DMS53 (cell line): ENCODE measurements at regions not wholly inside any gene's neighbourhood (a gene's known extent, or its start where the extent isn't known, plus 50 kb on each side); places are given as distances from the start of the nearest gene placed in this dataset.

Experiments used
- DNase-seq: peaks from one replicate; lab custom pipeline; 2025; lab: John Stamatoyannopoulos, UW

DNA sequence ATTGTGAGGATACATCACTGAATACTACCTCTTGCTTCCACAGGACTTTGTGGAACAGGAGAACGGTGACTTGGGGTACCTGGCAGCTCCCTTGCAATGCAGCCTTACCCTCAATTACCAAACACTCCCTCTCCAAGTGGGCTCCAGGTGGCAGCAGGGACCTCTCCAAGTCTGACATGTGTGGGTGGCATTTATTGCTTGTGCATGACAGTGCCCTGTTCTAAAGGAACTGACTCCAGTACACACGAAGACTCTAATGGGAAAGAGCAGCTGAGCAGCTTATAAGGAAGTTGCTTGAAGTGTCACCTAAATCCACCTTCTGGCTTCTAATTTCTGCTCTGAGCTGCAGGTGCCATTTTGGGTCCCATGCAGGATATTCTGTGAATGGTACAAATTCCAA is 174.1 kb upstream of the SLCO3A1 start:
- no peak for DNase-seq

DNA sequence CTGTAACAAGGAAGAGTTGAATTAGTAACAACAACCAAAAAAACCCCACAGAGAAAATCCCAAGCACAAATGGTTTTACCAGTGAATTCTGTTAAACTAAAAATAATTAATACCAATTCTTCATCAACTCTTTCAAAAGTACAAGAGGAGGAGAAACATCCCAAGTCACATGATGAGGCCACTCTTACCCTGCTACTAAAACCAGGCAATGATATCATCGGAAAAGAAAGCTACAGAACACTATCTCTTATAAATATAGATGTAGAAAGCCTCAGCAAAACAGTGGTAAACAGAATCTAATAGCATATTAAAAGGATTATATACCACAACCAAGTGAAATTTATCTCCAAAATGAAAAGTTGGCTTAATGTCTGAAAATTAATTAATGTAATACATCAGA is 168.1 kb upstream of the SLCO3A1 start:
- no peak for DNase-seq

DNA sequence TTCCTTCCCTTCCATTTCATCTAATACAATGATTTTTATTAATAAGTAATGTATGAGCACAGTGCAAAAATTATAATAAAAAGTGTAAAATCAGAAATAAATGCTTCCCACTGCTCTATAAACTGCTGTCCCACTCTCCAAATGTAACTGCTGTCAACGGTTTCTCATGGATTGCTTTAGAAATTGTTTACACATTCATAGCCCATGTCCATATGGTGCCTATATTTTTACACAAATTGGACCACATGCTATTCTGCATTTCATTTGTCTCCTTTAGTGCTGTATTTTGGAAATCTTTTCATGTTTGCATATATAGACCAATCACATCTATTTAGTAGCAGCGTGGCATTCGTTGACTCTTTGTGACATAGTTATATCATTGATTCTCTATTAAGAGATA is 164.7 kb upstream of the SLCO3A1 start:
- no peak for DNase-seq

DNA sequence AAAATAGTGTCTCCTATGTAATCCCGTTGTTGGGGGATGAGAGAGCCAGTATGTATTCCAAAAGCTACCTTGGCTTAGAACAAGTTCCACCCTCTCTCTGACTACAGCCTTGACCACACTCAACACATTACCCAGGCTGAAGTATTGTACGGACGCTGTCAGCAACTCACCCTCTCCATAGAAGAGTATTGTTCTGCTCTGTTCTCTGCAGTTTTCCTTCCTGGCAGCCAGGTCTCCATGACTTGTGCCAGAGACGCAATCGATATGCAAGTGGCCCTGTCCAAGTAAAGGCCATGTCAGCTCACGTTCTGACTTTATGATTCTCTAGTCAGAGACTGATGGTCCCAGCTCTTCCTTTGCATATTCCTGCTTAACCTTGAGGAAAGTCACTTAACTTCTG is 164.1 kb upstream of the SLCO3A1 start:
- DNase-seq = no peak

DNA sequence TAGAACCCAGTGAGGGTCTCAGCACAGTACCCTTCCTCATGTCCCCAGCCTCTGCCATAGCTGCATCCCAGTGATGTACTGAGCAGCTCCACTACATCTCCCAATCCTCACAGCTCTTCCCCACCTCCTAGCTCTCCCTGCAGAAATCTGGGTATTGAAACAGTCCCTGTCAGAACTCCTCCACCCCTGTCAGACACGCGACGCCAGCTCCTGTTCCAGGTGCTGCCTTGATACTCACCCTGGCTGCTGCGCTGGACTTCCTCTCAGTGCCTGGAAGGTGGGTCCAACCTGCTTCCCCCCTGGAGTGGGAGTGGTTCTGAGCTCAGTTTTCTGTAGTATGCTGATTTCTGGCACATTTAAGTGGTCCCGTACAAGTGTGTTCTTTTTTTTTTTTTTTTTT is 160.9 kb upstream of the SLCO3A1 start:
- no peak for DNase-seq

DNA sequence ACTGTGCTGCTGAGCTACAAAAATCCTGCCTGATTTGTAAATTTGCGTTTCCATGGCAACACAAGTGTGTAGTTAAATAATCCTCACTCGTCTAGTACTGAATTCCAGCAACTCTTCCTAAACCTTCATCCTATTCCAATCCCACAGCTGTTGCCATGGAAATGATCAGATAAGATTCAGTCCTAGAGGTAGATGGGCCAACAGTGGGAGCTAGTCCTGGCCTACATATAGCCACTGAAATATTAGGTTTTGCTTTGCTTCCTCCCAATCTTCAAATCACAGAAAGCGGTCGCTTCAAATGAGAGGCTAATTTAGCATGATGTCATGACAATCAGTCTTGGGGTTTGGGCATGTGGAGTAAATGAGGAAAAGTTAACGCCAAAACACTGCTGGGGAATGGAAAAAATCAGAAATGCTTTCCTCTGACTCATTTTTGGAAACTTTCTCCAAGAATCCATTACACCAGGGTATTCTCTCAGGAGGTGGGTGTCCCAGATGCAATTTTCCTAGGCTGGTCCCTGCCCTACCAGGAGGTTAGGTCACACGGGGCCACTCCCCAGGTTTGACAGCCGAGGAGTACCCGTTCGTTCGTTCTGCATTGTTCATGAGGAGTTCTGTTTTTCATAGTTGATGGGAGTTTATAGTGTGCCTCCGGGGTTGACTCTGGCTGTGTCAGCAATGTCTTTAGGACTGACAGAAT is 159.2 kb upstream of the SLCO3A1 start:
- DNase-seq = peak; percentile 36

DNA sequence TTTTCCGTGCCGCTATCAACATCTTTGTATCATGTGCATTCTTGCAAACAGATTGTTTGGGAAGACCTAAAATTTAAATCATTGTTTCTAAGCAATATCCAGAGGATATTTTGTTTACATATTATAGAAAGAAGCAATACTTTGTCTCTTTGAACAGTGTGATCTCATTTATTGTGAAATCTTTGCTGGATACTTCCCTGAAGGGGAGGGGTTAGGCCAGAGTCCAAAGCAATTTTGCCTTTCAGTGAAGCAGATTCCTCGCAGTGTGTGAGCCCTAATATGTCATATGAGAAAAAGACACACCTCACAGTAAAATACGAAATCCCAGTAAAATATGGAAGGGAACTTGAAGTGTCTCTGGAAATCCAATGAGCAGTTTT is 158.7 kb upstream of the SLCO3A1 start:
- no peak for DNase-seq

DNA sequence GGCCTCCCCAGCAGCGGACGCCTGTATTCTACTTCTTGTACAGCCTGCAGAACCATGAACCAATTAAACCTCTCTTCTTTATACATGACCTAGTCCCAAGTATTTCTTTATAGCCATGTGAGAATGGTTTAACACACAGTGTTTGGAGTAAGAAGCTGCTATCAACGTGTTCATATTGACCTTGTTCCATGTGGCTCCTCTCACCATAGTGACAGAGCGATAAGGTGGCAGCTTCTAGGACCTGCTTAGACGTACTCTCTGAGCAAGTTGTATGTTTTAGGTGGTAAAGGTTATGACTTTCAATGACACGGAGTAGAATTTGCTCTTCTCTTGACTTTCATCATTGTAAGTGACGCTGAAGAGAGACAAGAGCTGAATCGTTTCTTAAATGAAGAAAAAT is 157.7 kb upstream of the SLCO3A1 start:
- DNase-seq = no peak

DNA sequence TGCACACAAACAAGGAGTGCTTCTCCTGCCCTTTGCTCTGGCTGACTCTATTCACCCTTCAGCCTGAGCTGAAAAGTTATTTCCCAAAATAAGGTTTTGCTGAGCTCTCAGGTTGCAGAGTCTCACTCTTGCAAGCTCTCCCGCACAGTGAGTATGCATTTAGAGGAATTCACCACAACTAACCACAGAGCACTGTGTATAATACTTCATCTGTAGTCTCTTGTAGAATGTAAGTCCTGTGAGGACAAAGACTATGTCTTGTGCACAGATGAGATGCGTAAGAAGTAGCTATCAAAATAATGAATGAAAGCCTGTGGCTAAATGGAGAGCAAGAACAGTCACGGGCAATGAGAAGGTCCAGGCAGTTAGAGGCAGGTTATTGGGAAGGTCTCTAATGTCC is 156.5 kb upstream of the SLCO3A1 start:
- DNase-seq = no peak

DNA sequence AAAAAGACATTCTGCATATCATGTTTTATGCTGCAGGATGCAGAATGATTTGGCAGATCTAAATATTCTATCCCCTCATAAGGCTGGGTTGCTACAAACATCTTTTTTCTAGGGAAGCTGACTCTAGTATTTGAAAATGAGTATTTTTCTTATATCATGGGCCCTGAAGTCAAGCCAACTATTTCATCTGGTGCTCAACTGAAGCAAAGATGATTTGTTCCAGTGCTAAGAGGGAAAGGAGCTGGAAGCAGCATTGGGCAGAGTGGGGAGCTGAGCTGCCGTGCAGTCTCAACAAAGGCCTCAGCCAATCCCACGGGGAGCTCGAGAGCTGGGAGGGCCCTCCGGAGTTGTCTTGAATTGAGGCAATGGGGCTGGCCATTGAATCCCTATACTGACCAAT is 155.3 kb upstream of the SLCO3A1 start:
- DNase-seq = no peak

DNA sequence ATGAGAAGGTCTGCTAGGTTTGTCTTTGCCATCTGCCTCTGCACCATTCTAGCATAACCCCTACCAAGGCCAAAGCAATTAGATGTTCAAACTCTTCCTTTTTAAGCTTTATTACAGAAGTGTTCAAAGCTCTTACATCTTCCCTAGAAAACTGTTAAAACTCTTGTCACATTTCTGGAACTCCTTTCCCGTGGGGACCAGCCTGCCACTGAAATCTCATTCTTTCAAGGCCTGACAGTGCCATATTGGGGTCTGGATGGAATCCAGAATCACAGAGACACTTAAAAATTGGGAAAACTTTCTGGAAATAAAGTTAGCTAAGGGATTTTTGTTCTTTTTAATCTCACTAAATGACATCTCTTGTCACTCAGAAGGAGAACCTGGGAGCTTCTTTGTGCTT is 153.8 kb upstream of the SLCO3A1 start:
- no peak for DNase-seq

DNA sequence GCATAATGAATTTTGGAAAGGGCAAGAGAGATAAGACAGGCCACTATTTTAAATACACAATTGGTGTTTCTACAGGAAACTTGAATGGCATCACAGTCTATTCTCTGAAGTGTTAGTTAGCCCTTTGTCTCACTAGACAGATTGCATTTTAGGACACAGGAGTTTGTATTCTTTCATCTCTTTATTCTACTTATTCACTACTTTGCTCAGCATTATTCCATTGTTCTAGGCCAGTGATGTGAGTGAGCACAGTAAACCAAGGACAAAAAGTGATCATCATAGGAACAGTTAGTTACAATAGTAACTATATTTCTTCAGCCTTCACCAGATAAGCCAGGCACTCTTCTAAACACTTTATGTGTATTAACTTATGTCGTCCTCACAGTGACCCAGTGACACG is 150.2 kb upstream of the SLCO3A1 start:
- DNase-seq = no peak

DNA sequence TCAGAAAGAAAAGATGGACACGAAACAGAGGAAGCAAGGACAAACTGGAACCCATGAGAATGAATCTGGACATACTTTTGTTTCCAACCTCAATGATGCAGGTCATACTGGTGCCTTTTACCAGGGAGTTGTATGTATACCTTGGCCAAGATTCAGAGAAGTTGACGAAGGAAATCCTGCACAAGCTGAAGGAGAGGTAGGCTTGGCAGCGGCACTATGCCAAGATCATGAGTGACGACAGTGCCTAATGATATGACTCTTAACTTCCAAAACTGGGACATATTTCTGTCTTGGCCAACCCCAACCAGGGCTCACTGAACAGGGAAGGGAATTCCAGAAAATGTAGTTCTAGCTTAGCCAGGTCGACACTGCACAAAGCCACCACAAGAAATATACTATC is 149.2 kb upstream of the SLCO3A1 start:
- DNase-seq = no peak

DNA sequence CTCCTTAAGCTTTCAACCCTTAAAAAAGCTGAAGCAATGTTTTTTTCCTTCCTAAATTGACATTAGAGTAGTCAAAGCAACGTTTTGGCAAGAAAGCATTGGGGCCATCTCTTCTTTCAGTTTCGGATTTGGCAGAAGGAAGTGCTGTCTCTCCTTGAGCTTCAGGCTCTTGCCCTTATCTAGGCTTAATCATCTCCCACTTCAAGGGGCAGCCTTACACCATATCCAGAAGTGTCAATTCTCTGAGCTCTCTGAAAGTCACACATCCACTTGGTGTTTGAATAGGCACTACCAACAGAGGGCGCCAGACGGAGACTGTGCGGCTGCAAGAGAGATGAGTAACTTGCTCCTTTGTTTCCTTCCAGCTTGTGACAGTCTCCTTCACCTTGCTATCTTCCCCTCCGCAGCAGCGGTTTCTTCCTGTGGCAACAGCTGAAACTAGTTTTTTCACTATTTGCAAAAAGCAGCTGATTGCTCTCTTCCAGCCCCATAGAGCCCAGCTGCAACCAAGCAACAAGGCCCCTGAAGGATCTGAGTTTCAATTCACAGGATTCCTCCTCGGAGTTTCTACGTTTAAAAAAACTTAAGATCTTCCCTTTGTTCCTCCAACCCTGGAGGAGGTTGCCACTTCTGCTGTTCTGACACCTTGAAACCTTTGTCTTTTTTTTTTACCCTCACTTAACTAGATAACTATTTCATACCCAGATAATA is 147.0 kb upstream of the SLCO3A1 start:
- peak; percentile 84 for DNase-seq

DNA sequence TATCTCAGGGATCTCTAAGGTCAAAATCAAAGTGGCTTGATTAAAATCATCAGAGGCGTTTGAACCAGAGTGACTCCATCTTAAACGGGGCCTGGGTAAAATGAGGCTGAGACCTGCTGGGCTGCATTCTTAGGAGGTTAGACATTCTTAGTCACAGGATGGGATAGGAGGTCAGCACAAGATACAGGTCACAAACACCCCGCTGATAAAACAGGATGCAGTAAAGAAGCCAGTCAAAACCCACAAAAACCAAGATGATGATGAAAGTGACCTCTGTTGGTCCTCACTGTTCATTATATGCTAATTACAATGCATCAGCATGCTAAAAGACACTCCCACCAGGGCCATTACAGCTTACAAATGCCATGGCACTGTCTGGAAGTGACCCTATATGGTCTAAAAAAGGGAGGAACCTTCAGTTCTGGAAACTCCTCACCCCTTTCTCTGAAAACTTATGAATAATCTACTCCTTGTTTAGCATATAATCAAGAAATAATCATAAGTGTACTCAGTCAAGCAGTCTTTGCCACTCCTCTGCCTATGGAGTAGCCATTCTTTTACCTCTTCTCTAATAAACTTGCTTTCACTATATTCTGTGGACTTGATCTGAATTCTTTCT is 143.3 kb upstream of the SLCO3A1 start:
- DNase-seq = no peak

DNA sequence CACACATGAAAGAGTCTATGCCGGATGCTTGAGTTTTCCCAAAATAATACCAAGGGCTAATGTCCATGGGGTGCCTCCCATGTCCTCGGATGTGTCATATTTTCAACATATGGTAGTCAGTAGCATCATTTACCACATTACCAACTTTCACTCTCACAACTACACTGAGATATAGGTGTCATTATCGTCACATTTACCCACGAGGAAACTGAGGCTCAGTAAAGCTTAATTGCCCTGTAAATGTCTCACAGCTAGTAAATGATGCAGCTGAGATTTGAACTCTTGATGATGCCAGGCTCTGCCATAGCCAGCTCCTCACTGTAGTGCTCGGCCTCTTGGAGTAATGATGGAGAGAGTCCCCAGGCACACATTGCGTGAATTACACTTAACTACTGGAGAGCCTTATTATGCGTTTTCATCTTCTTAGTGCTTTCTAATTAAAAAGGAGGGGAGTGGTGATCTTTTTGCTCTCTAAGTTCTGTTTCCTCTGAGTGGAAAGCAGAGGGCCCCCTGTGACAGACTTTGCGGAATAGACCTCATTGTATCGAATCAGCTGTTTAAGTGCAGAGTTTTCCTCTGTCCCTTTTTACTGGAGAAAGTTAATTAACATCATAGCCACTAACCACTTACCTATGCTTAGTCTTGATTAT is 142.0 kb upstream of the SLCO3A1 start:
- DNase-seq = no peak

DNA sequence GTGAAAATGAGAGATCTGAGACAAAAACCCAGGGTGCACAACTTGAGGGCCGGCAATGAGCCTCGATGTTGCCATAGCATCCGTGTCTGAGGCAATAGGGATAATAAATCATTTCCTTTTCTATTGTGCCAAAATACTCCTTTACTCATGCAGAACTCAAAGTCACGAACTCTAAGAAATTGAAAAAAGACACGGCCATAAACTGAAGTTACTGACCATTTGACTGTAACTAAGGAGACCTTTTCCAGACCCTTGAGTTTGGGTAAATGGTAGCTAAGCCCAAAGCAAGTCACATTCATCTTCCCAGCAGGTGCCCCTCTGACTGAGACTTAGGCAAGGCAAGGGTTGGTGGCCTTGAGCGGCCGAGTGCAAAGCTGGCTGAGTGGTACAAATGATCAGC is 141.2 kb upstream of the SLCO3A1 start:
- DNase-seq = no peak

DNA sequence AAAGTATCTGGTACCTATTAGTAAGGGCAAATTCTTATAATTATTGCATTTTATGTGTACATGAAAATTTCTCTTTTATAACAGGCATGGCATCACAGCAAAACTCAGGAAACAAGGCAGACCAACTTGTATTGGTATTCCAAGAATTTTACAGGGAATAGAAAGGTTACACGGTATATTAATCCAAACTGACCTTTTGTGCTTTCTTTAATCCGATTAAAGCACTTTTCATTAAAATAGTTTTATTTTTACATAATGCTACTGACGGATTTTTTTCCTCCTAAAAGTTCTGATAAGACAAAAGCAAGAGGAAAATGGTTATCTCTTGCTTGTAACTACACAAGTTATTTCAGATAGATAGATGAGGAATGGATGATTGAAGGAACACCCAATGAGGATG is 137.0 kb upstream of the SLCO3A1 start:
- DNase-seq = no peak

DNA sequence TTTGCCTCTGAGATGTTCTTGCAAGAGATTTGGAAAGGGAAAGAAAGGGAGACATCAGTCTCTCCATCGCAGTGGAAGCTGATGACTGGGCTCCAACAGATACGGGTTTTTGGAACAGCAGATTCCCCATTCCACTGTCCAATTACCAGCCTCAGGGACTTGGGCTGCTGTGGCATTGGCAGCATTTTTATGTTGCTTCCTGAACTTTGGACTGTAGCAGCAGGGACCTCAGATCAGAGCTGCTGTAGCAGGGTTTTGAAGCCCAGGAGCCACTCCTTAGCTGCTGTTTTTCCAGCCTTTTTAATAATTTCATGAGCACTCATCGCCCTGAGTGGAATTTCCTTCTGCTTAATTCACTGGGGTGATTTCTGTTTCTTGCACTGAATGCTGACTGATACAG is 135.7 kb upstream of the SLCO3A1 start:
- peak; percentile 3 for DNase-seq

DNA sequence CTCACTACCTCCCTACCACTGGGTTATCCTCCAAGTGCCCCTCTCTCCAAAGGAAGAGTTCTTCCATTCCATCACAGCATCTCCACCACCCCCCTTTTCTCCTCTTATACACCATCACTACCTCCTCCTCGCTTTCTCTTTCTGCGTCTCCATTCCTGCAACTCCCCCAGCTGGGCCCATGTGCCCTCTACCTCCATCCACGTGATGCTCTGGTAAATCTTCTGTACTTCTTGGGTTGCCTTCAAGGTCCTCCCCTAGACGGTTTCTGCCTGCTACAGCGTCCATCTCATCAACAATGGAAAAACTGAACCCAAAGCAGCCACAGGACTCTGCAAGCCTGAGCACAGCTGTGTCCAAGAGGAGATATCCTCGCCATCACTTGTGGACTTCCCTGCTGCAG is 129.5 kb upstream of the SLCO3A1 start:
- DNase-seq = no peak

DNA sequence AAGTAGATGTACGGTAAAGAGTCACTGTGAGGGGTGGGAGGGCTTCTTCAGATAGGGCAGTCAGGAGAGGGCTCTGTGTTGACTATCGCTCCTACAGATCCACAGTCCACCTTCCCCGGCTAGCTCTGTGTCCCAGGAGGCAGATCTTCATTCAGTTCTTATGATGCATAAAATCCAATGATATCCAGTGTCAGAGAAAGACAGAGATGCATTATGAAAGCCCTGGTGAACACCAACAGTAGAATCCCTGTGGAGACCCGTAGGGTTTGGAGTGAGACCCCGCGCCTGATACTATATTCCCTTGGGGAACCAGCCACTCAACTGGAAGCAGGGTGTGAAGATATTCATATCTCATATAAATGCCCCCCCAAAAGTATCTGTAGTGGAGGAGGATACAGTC is 119.8 kb upstream of the SLCO3A1 start:
- DNase-seq = no peak

DNA sequence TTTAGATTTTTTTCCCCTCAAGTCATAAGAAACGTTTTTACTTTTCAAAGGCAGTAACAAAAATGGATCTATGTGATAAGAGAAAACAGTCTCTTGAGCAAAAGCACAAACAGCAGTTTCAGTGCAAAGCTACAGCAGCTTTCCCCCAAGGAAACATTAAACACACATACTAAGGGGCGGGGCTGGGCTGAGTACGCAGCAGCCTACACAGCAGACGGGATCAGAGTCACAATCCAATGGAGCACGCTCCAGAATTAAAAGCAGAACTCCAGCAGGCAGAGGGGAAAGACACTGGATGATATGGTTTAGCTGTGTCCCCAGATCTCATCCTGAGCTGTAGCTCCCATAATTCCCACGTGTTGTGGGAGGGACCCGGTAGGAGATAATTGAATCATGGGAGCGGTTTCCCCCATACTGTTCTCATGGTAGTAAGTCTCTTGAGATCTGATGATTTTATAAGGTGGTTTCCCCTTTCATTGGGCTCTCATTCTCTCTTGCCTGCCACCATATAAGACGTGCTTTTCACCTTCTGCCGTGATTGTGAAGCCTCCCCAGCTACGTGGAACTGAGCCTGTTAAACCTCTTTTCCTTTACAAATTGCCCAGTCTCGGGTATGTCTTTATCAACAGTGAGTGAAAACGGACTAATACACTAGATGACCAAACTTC is 116.2 kb upstream of the SLCO3A1 start:
- DNase-seq = peak; percentile 9

DNA sequence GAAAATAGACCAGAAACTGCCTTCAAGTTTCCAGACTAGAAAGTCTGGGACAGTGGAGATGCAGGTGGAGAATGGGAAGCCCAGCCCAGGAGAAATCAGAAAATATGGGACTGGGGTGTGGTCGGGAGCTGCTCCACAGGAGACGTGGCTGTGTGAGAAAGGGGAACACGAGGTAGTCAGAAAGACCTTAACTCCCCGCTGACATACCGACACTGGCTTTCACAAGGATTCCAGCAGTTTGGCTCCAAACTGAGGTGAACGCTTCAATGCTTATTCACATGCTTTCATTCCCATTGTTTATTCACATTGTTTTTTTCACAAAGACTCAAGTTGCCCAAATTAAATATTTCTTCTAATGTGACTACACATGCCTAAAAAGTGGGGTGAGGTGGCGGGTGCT is 111.5 kb upstream of the SLCO3A1 start:
- DNase-seq = no peak
